PC-9 (cell line): ENCODE measurements at regions not wholly inside any gene's neighbourhood (a gene's known extent, or its start where the extent isn't known, plus 50 kb on each side); places are given as distances from the start of the nearest gene placed in this dataset.

Source experiments
- CTCF ChIP-seq: fragments of 200-600 bp; sonication (generic); conservative IDR thresholded peaks from 2 replicates; pipeline ENCODE4 v1.6.1; 2017; ENCODE audit warnings: mixed run types, antibody characterized with exemption, mild to moderate bottlenecking, moderate library complexity
- EZH2 ChIP-seq: fragments of 200-600 bp; sonication (generic); IDR thresholded peaks from 2 replicates; pipeline ENCODE4 v1.8.0; 2017; ENCODE audit warnings: antibody characterized with exemption, low read depth

GRCh38 chr3:21169948-21170347, 581.1 kb downstream of the ZNF385D start:
- TF ChIP-seq CTCF, result no peak
- no peak for TF ChIP-seq EZH2
